ENCODE measurements at regions not wholly inside any gene's neighbourhood (a gene's known extent, or its start where the extent isn't known, plus 50 kb on each side); places are given as distances from the start of the nearest gene placed in this dataset.
A peak's percentile ranks its signal among the peaks of the same experiment; 100 is the strongest.

- DNase-seq (ENCODE audit: low spot score) = no peak
- no peak for ATAC-seq (ENCODE audit: low FRiP score)
- no peak for TF ChIP-seq CTCF (IDR thresholded peaks at IDR 0.05)
Measured at GRCh38 chr2:67286981-67287759, 110.0 kb upstream of the ETAA1 start.

- TF ChIP-seq CTCF (IDR thresholded peaks at IDR 0.05) = no peak
- no peak for DNase-seq (ENCODE audit: low spot score)
- no peak for ATAC-seq (ENCODE audit: low FRiP score)
Measured at GRCh38 chr2:67289271-67289670, 107.9 kb upstream of the ETAA1 start.

GRCh38 chr2:67289921-67290371, 107.2 kb upstream of the ETAA1 start:
- DNase-seq (ENCODE audit: low spot score) (no peak), ATAC-seq (ENCODE audit: low FRiP score) (peak; percentile 79)
- TF ChIP-seq CTCF (IDR thresholded peaks at IDR 0.05) = no peak

- ATAC-seq (ENCODE audit: low FRiP score) (peak; percentile 67), DNase-seq (ENCODE audit: low spot score) (no peak)
- TF ChIP-seq CTCF (IDR thresholded peaks at IDR 0.05) = no peak
Measured at GRCh38 chr2:67290451-67291290, 106.5 kb upstream of the ETAA1 start.

GRCh38 chr2:67294218-67294617, 102.9 kb upstream of the ETAA1 start:
- DNase-seq (ENCODE audit: low spot score) (no peak), ATAC-seq (ENCODE audit: low FRiP score) (no peak)
- TF ChIP-seq CTCF (IDR thresholded peaks at IDR 0.05) = no peak

GRCh38 chr2:67295406-67295805, 101.7 kb upstream of the ETAA1 start:
- ATAC-seq (ENCODE audit: low FRiP score) = no peak
- no peak for DNase-seq (ENCODE audit: low spot score)

More at GRCh38 chr2:67295406-67295805, 101.7 kb upstream of the ETAA1 start:
- no peak for TF ChIP-seq CTCF (IDR thresholded peaks at IDR 0.05)
